HepG2 (cell line): ENCODE measurements at regions not wholly inside any gene's neighbourhood (a gene's known extent, or its start where the extent isn't known, plus 50 kb on each side); places are given as distances from the start of the nearest gene placed in this dataset.

ENCODE experiments used
- ATAC-seq: fragments of 200-7000 bp; cut with Tn5 transposase; 3 replicates; pipeline ENCODE4 v1.9.1; 2020; ENCODE audit warnings: mild to moderate bottlenecking, moderate library complexity
- BruUV-seq: library from RNA; stranded (reverse); fragments of 400-500 nt; replicated peaks from 2 replicates; lab custom pipeline; 2021; lab: Mats Ljungman, UMichigan
- CTCF ChIA-PET: fragments of 300-600 bp; formaldehyde crosslinking; extraction: SDS; loops from one replicate; lab custom pipeline; 2021; ENCODE audit warnings: low total read pairs, inconsistent platforms, low intra/inter-chr PET ratio; lab: Yijun Ruan, JAX
- POLR2A ChIA-PET: fragments of 350-600 bp; sonication (Branson Sonifier 250); formaldehyde crosslinking; loops from one replicate; lab custom pipeline; 2020; ENCODE audit warnings: antibody characterized with exemption, inconsistent platforms; lab: Yijun Ruan, JAX
- DNase-seq: peaks from one replicate; pipeline ENCODE4 v3.0.0-alpha.2; 2015; ENCODE audit warnings: low spot score
- FAIRE-seq: peaks from 3 replicates; lab custom pipeline; 2011; peaks lifted over from hg19 to GRCh38; lab: Jason Lieb, UNC
- H2AFZ ChIP-seq: one replicate; pipeline ENCODE4 v1.6.1; 2011; ENCODE audit warnings: low read length, inconsistent platforms
- H3K27ac ChIP-seq: fragments of 300-600 bp; 3 replicates; pipeline ENCODE4 v1.8.0; 2011; ENCODE audit warnings: mixed run types, mild to moderate bottlenecking, mixed read lengths, low read length, inconsistent platforms; ENCODE audit not compliant: insufficient read depth; ENCODE audit errors: extremely low read length
- H3K27me3 ChIP-seq, 2 experiments: fragments of 200-600 bp in 1 of 2; 2 replicates in 1 of 2; 3 replicates in 1 of 2; pipeline versions ENCODE4 v1.6.0 to v1.8.0; 2011; ENCODE audit warnings: low read length in 2 of 2, mild to moderate bottlenecking in 2 of 2, moderate library complexity in 2 of 2, inconsistent platforms in 1 of 2; ENCODE audit not compliant: insufficient read depth in 2 of 2, control insufficient read depth in 1 of 2
- H3K36me3 ChIP-seq, 2 experiments: fragments of 200-600 bp in 1 of 2; replicated peaks in 1 of 2; 2 replicates in 1 of 2; 3 replicates in 1 of 2; pipeline versions ENCODE4 v1.5.1 to v1.8.0; 2011; ENCODE audit warnings: low read length in 2 of 2, inconsistent platforms in 1 of 2; ENCODE audit not compliant: insufficient read depth in 2 of 2, control insufficient read depth in 1 of 2
- H3K4me1 ChIP-seq: 2 replicates; pipeline ENCODE4 v1.5.1; 2012; ENCODE audit warnings: low read length, inconsistent platforms; ENCODE audit not compliant: insufficient read depth
- H3K4me2 ChIP-seq: 2 replicates; pipeline ENCODE4 v1.6.0; 2011; ENCODE audit warnings: low read depth, low read length, inconsistent platforms
- H3K4me3 ChIP-seq, 3 experiments: fragments of 200-600 bp in 1 of 3; sonication (generic), shearing (Covaris generic) in 1 of 3; replicated peaks in 1 of 3; 2 replicates each; pipeline ENCODE4 v1.5.1; 2011 to 2016; ENCODE audit warnings: low read length in 3 of 3, inconsistent platforms in 2 of 3, low read depth in 2 of 3, mild to moderate bottlenecking in 2 of 3, control low read depth in 1 of 3, mixed read lengths in 1 of 3; ENCODE audit not compliant: insufficient read depth in 1 of 3
- H3K79me2 ChIP-seq: one replicate; pipeline ENCODE4 v1.6.1; 2011; ENCODE audit warnings: low read length, inconsistent platforms; ENCODE audit not compliant: insufficient read depth
- H3K9ac ChIP-seq: 2 replicates; pipeline ENCODE4 v1.6.0; 2011; ENCODE audit warnings: mild to moderate bottlenecking, low read depth, low read length, inconsistent platforms; ENCODE audit not compliant: insufficient read depth
- H3K9me3 ChIP-seq: 2 replicates; pipeline ENCODE4 v1.5.1; 2012; ENCODE audit warnings: mild to moderate bottlenecking, low read length
- H4K20me1 ChIP-seq: 2 replicates; pipeline ENCODE4 v1.6.0; 2011; ENCODE audit warnings: inconsistent platforms, mild to moderate bottlenecking, low read length, moderate library complexity; ENCODE audit not compliant: insufficient read depth
- ARID3A ChIP-seq: IDR thresholded peaks from 2 replicates; pipeline ENCODE4 v1.6.1; 2012; ENCODE audit warnings: low read depth, low read length, improper control_type of control experiment
- HOMEZ ChIP-seq: IDR thresholded peaks from 2 replicates; pipeline ENCODE4 v1.6.1; 2016; ENCODE audit warnings: low read depth
- HOXA3 ChIP-seq: sonication (generic); formaldehyde crosslinking; IDR thresholded peaks from 2 replicates; pipeline ENCODE4 v1.5.0; 2020; ENCODE audit warnings: missing genetic modification reagents
- HOXA9 ChIP-seq: sonication (generic); formaldehyde crosslinking; IDR thresholded peaks from 2 replicates; pipeline ENCODE4 v1.8.1; 2022; ENCODE audit warnings: missing genetic modification reagents, mild to moderate bottlenecking, moderate library complexity, borderline replicate concordance
- KLF13 ChIP-seq: sonication (generic); formaldehyde crosslinking; IDR thresholded peaks from 2 replicates; pipeline ENCODE4 v1.4.0; 2020; ENCODE audit warnings: mild to moderate bottlenecking, missing genetic modification reagents
- NFKBIZ ChIP-seq: IDR thresholded peaks from 2 replicates; pipeline ENCODE4 v1.6.1; 2018; ENCODE audit warnings: missing genetic modification reagents, missing compliant biosample characterization
- RAD51 ChIP-seq: fragments of 450-650 bp; IDR thresholded peaks from 2 replicates; pipeline ENCODE4 v1.6.1; 2016; ENCODE audit warnings: borderline replicate concordance
- SETDB1 ChIP-seq: sonication (generic); formaldehyde crosslinking; IDR thresholded peaks from 2 replicates; pipeline ENCODE4 v1.5.1; 2020; ENCODE audit warnings: missing genetic modification reagents, mild to moderate bottlenecking, borderline replicate concordance
- SIX1 ChIP-seq: sonication (generic); formaldehyde crosslinking; IDR thresholded peaks from 2 replicates; pipeline ENCODE4 v1.4.0; 2020; ENCODE audit warnings: missing genetic modification reagents, borderline replicate concordance
- TIGD3 ChIP-seq: sonication (generic); formaldehyde crosslinking; IDR thresholded peaks from 2 replicates; pipeline ENCODE4 v1.5.1; 2020; ENCODE audit warnings: mild to moderate bottlenecking, missing genetic modification reagents, borderline replicate concordance
- ZFP62 ChIP-seq: sonication (generic); formaldehyde crosslinking; IDR thresholded peaks from 2 replicates; pipeline ENCODE4 v1.4.0; 2020; ENCODE audit warnings: missing genetic modification reagents
- ZNF143 ChIP-seq: sonication (generic); formaldehyde crosslinking; IDR thresholded peaks from 2 replicates; pipeline ENCODE4 v1.4.0; 2020; ENCODE audit warnings: missing genetic modification reagents
- ZNF451 ChIP-seq: sonication (generic); formaldehyde crosslinking; IDR thresholded peaks from 2 replicates; pipeline ENCODE4 v1.5.0; 2020; ENCODE audit warnings: mild to moderate bottlenecking, missing genetic modification reagents
- ZNF878 ChIP-seq: sonication (generic); formaldehyde crosslinking; IDR thresholded peaks from 2 replicates; pipeline ENCODE4 v1.8.1; 2023; ENCODE audit warnings: mild to moderate bottlenecking, missing genetic modification reagents, moderate library complexity
- WGBS: methylation state at CpG from one replicate; pipeline ENCODE4 v1.1.6; 2017; ENCODE audit warnings: low lambda C conversion rate; 5-methylcytosine and 5-hydroxymethylcytosine counted together
- in situ Hi-C: cut with HindIII; loops from 2 replicates; pipeline ENCODE4 v1.10.0; 2017; ENCODE audit warnings: low pct_unique_long_range_greater_than_20kb; ENCODE audit not compliant: extremely low pct_ligation_motif_present
- intact Hi-C: fragments of 100-400 bp; cut with micrococcal nuclease; formaldehyde crosslinking; loops from one replicate; pipeline ENCODE4 v1.10.0; 2022; ENCODE audit not compliant: unreplicated experiment
- TF ChIP-seq, protein P1 (sequence below): sonication (generic); formaldehyde crosslinking; IDR thresholded peaks from 2 replicates; pipeline ENCODE4 v1.4.0; 2020; ENCODE audit warnings: mild to moderate bottlenecking, missing genetic modification reagents

- no peak overlapping the region for H3K4me2 ChIP-seq
- no TSS peak for BruUV-seq
Measured at GRCh38 chr5:100746730-100747129, 156.4 kb downstream of the ST8SIA4 start.

More at GRCh38 chr5:100746730-100747129, 156.4 kb downstream of the ST8SIA4 start:
- intact Hi-C loops (no loop called here), in situ Hi-C loops (no loop called here)
- Histone ChIP-seq H2AFZ (no peak overlapping the region), H3K27me3 (no peaks in the 10 kb centered on the region), H3K9me3 (no peaks in the 10 kb centered on the region), H3K4me3 (no peak overlapping the region), H3K9ac (no peak overlapping the region), H3K27ac (no peak overlapping the region), H3K4me1 (no peaks in the 10 kb centered on the region), H3K36me3 (no peaks in the 10 kb centered on the region), H3K79me2 (no peaks in the 10 kb centered on the region), H4K20me1 (no peaks in the 10 kb centered on the region)
- ChIA-PET CTCF (no interaction called here), POLR2A (no interaction called here)
- FAIRE-seq (no peak), ATAC-seq (no peak), DNase-seq (no peak)
- TF ChIP-seq ZFP62 (no peak), KLF13 (CRISPR knock-in tag) (no peak), HOMEZ (CRISPR knock-in tag) (no peak), HOXA3 (no peak), ZNF143 (no peak), SIX1 (CRISPR knock-in tag) (no peak), RAD51 (no peak), ARID3A (no peak), NFKBIZ (CRISPR knock-in tag) (no peak), ZNF451 (CRISPR knock-in tag) (no peak), HOXA9 (no peak), TIGD3 (CRISPR knock-in tag) (no peak), SETDB1 (CRISPR knock-in tag) (no peak), ZNF878 (CRISPR knock-in tag) (no peak)
- TF ChIP-seq, protein P1, sequence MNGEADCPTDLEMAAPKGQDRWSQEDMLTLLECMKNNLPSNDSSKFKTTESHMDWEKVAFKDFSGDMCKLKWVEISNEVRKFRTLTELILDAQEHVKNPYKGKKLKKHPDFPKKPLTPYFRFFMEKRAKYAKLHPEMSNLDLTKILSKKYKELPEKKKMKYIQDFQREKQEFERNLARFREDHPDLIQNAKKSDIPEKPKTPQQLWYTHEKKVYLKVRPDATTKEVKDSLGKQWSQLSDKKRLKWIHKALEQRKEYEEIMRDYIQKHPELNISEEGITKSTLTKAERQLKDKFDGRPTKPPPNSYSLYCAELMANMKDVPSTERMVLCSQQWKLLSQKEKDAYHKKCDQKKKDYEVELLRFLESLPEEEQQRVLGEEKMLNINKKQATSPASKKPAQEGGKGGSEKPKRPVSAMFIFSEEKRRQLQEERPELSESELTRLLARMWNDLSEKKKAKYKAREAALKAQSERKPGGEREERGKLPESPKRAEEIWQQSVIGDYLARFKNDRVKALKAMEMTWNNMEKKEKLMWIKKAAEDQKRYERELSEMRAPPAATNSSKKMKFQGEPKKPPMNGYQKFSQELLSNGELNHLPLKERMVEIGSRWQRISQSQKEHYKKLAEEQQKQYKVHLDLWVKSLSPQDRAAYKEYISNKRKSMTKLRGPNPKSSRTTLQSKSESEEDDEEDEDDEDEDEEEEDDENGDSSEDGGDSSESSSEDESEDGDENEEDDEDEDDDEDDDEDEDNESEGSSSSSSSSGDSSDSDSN: no peak
- 0% methylated on average over 1 of the region's 1 CpG for WGBS
